GM06990 (cell line): ENCODE measurements at regions not wholly inside any gene's neighbourhood (a gene's known extent, or its start where the extent isn't known, plus 50 kb on each side); places are given as distances from the start of the nearest gene placed in this dataset.

Source experiments
- DNase-seq: peaks from one replicate; pipeline ENCODE4 v3.0.0-alpha.2; 2011; ENCODE audit not compliant: insufficient read length; ENCODE audit errors: extremely low read depth
- H3K27me3 ChIP-seq: replicated peaks from 2 replicates; pipeline ENCODE4 v1.6.0; 2011; ENCODE audit warnings: low read length; ENCODE audit not compliant: control insufficient read depth, insufficient read depth
- H3K36me3 ChIP-seq: 2 replicates; pipeline ENCODE4 v1.5.1; 2011; ENCODE audit warnings: low read length; ENCODE audit not compliant: control insufficient read depth, insufficient read depth
- H3K4me3 ChIP-seq: replicated peaks from 2 replicates; pipeline ENCODE4 v1.5.1; 2011; ENCODE audit warnings: low read depth, mild to moderate bottlenecking, control low read depth, low read length
- TF ChIP-seq, protein P1 (sequence below): IDR thresholded peaks from 2 replicates; pipeline ENCODE4 v1.5.1; 2011; ENCODE audit warnings: low read length, control low read depth, mild to moderate bottlenecking, inconsistent platforms; ENCODE audit not compliant: insufficient read depth, poor library complexity, severe bottlenecking

DNA sequence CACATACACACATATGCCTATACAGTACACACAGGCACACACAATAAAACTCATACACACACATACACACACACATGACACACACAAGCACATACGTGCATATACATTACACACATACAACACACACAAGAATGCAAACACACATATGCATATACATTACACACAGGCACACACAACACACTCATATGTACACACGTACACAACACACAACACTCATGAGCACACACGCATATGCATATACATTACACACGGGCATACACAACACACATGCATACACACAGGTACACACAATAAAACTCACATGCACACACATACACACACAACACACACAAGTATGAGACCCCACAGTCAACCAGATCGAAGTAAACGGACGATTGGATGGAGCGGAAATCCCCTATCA, 238.2 kb downstream of the ERMARD start:
- Histone ChIP-seq H3K36me3 (no peaks in the 10 kb centered on the region), H3K27me3 (no peaks in the 10 kb centered on the region), H3K4me3 (no peak overlapping the region)
- TF ChIP-seq, protein P1, sequence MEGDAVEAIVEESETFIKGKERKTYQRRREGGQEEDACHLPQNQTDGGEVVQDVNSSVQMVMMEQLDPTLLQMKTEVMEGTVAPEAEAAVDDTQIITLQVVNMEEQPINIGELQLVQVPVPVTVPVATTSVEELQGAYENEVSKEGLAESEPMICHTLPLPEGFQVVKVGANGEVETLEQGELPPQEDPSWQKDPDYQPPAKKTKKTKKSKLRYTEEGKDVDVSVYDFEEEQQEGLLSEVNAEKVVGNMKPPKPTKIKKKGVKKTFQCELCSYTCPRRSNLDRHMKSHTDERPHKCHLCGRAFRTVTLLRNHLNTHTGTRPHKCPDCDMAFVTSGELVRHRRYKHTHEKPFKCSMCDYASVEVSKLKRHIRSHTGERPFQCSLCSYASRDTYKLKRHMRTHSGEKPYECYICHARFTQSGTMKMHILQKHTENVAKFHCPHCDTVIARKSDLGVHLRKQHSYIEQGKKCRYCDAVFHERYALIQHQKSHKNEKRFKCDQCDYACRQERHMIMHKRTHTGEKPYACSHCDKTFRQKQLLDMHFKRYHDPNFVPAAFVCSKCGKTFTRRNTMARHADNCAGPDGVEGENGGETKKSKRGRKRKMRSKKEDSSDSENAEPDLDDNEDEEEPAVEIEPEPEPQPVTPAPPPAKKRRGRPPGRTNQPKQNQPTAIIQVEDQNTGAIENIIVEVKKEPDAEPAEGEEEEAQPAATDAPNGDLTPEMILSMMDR, result no peak
- DNase-seq, result no peak

DNA sequence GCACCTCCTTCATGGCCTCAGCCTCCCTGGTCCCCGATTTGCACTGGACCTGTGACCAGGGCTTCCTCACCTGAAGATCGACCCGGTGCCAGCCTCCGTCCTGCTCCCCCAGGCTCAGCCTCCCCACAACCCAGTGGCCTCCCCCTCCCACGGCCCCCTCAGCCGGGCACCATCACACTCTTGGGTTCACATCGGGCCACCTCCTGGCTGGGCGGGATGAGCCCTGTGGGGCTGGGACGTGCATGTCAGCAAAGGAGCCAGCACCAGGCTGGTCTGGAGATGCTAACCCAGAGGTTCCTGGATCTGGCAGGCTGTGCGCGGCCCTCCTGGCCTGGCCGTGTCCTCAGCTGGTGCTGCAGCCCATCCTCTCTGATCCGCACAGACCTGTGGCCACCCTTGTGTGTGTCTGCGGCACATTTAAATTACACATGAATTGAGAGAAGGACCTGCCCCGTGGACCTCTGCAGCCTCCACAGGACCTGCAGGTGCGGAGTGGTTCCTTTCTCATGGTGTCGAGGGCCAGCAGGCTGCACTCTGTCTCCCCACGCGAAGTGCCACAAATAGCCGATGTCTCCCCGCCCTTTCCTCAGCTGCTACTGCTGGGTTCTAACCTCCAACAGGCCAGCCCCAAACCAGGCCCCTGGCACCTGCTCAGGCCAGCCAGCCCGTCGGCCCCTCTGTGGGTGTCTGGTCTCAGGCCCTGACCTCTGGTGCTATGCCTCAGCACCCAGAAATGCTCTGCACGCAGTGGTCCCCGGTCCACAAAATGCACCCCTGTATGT, 237.5 kb downstream of the ERMARD start:
- H3K27me3 ChIP-seq, result no peaks in the 10 kb centered on the region
- H3K36me3 ChIP-seq, result no peaks in the 10 kb centered on the region
- TF ChIP-seq, protein P1, result no peak
- no peak overlapping the region for H3K4me3 ChIP-seq
- no peak for DNase-seq

DNA sequence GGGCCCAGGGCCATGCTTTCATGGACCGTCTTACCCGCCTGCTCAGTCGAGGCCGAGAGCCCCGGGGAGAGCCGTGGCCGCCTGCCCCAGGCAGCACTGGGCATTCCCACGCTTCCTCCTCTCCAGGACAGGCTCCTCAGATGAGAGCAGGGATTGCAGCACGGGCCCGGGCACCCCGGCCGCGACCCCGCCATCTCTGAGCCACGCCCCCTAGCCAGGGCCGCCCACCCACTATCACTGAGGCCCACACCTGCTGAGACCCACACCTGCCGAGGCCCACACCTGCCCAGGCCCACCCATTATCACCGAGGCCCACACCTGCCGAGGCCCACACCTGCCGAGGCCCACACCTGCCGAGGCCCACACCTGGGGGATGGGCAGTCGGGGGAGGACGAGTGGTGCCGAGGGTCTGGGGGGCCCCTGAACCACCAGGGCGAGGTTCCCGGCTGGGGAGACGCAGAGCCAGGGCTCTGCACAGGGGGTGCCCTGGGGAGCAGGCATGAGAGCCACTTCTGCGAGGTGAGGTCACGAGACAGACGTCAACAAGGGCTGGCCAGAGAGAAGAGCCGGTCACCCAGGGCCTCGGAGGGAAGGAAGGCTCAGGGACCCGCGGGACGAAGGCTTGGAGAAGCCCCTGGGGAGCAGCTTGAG, 235.6 kb downstream of the ERMARD start:
- H3K27me3 ChIP-seq, result no peaks in the 10 kb centered on the region
- TF ChIP-seq, protein P1, result no peak
- no peak for DNase-seq
- no peak overlapping the region for H3K4me3 ChIP-seq
- H3K36me3 ChIP-seq, result no peaks in the 10 kb centered on the region

DNA sequence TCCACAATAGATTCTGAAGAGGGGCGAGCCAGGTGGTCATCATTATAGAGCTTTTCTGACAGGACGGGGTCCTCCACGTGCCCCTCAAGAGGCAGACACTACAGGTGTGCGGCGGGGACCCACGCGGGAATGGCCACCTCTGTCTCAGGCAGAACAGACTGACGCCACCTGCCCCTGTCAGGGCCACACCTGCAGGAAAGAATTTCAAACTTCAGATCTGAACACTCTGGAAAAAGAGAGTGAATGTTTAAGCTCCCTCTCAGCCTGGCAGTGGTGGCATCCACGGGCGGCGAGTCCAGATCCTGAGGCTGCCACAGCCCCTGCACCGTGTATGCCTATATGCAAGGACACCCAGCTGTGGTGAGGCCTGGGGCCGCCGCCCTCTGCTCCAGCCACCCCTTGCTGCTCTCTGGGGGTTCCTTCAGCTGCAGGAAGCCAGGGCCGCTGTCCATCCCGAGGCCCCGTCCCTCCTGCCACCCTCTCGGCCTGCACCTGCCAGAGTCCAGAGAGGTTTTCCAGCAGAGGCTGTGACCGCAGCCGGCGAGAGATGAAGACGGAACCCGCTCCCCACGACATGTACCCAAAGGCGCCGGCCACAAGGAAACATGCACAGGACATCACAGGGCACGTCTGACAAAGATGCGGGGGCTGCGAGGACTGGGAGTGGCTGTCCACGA, 234.9 kb downstream of the ERMARD start:
- no peaks in the 10 kb centered on the region for H3K27me3 ChIP-seq
- no peak for DNase-seq
- H3K4me3 ChIP-seq, result no peak overlapping the region
- TF ChIP-seq, protein P1, result no peak
- no peaks in the 10 kb centered on the region for H3K36me3 ChIP-seq

DNA sequence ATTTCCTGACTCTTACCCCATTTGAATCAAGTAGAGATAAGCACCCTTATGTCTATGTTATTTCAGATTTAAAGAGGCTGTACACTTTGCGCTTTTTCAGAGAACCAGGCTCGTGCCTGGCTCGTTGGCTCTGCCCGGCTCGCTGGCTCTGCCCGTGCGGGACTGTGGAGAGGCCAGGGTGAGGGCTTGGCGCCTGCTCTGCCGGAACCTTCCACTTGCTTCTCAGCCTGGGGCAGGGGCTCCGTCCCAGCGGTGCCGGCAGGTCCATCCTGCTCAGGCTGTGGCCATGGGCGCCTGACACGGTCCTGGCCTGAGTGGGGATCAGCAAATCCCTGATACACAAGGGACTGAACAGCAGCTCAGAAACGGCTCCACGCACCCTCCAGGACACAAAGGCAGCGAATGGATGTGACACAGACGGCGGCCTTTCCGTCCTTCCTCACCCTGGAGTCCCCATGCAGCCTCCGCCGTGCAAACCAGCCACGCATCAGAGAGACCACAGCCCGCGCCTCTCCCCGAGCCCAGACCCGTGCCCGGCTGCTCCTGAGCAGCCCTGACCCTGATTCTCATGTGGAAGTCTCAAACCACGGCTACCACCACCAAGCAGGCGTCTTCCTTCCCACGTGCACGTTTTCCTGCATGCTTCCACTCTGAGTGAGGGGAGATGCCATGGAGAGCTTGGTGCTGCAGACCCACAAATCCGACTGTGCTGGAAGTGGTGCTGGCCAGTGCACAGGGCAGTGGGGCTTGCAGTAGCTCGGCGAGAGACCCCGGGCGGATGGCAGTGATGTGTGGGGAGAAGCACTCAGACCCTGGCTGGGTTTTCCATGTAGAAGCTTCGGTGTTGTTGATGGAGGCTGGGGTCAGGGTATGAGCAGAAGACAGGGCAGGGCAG, 233.9 kb downstream of the ERMARD start:
- Histone ChIP-seq H3K4me3 (no peak overlapping the region), H3K27me3 (no peaks in the 10 kb centered on the region), H3K36me3 (no peaks in the 10 kb centered on the region)
- TF ChIP-seq, protein P1, result no peak
- no peak for DNase-seq
